Activated CD4-positive, alpha-beta T cell treated with anti-CD3 and anti-CD28 coated beads, Interleukin-2, amount 50 U/mL, for 48 hours (primary cell): ENCODE measurements at regions not wholly inside any gene's neighbourhood (a gene's known extent, or its start where the extent isn't known, plus 50 kb on each side); places are given as distances from the start of the nearest gene placed in this dataset.

Source experiments
- DNase-seq, 2 experiments: peaks; one replicate each; pipeline ENCODE4 v3.0.0-alpha.2; 2020

DNA sequence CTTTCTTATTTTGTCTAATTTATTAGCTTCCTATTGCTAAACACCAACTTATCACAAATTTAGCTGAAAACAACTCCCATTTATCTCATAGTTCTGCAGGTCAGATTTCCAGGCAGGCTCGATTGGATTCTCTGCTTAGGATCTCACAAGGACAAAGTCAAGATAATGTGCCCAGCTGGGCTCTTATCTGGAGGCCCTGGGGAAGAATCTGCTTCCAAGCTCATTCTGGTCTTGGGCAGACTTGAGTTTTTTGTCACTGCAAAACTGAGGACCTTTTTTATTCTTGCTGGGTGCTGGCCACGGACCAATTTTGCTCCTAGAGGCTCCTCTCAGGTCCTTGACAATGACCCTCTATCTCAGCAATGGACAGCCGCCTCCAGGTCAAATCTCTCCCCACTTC is 215.5 kb downstream of the TRIB2 start:
- no peak for DNase-seq

DNA sequence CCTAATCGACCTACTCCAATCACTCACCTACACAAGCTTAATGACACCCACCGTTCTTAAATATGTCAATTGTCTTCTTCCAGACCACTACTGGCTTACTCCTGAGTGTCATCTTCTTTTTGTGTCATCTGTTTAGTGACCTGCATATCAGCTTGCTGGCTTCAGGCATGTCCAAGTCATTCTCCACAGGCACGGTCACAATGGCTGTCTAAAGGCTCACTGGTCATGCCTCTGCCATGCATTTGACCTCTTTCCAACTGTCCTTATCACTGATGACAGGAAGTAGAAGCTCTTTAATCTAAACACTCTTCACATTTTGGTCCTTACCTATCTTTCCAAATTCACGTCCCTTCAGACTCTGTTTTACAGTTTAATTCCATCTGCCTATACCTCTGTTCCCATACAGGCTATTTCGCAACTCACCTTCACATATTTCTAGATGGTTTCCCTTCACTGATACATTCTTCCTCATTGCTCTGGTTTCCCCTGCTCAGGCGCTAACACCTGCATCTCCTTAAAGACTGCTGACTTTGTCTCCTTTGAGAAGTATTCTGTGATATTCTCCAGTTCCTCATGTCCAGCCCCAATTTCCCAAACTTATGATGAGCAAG is 217.5 kb downstream of the TRIB2 start:
- no peak for DNase-seq

DNA sequence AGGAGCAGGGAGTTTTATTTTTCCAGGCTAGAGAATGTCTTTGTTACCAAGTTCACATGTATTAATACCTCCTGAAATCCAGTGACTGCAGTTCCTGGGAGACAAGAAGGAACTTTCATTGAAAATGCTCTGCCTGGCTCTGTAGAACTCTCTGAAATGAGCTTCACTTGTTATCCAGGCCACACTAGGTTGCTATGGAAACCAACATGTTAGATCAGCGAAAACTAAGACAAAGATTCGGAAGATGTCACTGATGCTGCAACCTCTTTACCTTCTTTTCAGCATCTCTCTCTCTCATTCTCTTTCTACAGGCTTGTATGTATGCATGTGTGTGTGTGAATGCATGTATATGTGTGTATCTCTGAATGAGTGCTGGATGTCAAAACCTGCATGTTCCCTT is 218.5 kb downstream of the TRIB2 start:
- no peak for DNase-seq

DNA sequence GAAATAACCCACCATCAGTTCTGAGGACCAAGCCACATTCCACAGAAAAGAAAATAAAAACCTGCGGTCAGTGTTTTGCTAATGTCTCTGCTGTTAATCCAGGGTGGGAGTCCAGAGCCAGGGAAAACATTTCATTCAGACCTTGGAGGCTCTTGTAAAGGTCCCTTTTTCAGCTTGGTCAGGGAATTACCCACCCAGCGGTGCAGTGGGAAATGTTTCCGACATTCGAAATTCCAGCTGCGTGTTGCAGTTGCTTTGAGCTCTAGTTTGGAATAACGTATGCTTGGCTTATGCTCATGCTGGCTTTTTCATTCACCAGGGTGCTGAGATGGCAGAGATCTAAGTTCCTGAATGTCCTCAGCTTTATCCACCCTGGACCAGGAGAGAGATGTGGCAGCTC is 219.1 kb downstream of the TRIB2 start:
- DNase-seq = no peak

DNA sequence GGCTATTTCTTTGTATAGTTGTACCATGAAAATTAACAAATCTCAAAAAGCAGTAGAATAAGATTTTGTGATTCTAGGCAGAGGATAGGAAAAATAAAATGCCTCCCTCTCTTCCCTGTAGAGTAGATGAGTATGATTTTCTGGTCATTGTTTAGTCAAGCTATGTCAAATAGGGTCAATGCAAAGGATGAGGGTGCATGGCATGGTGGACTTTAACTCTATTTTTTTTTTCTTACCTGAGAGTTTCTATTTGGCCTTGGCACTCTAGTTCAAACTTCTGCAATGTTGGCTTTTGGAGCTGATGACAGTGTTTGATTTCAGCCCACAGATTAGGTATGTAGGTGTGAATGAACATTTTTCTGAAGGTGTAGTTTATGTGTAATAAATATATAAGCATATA is 224.5 kb downstream of the TRIB2 start:
- no peak for DNase-seq

DNA sequence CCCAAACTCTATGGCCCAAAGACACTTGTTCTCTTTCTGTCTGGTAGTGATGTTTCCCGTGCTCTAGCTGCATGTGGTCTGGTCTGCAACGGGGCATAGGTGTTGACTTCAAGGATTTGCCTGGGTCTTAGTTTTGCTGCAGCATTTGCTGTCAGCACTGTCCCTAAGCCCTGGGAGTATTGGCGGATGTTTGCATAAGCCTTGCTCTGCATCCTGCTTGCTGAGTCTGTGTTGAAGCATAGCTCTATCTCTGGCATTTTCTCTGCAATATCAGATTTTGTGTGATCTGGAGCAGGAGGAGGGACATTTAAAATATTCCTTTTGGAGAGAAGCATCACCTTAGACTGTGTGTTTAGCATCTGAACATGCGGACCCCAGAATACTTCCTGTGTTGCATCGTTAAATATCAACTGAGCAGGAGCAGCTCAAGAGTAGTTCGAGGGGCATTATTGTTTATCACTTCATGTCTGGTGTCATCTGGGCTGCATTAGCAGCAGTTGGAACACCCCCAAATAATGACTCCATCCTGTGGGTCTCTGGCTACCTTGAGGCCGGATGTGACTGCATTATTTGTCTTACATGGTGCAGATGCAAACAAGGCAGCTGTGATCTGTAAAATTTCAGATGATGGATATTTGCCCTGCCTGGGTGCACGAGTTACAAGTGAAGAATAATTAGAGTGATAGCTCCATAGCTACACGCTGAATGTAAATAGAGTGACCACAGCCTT is 231.7 kb downstream of the TRIB2 start:
- DNase-seq = no peak

DNA sequence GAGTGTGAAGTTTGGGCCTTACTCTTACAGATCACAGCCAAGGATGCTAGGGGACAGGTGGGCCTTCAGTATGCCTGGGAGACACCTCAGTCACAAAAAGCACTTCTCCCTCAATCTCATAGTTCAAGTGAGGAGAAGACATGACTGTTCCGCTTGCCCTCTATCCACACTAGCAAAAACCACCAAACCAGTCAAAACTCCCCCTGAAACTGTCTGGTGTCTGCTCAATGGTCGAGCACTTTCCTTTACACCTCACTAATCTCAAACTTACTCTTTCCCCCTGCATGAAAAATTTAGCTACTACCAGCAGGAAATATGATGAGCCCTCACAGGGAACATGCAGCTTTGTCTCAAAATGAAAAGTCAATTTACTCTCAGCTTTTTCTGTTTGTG is 232.2 kb downstream of the TRIB2 start:
- peak; percentile 5 to 30 for DNase-seq

DNA sequence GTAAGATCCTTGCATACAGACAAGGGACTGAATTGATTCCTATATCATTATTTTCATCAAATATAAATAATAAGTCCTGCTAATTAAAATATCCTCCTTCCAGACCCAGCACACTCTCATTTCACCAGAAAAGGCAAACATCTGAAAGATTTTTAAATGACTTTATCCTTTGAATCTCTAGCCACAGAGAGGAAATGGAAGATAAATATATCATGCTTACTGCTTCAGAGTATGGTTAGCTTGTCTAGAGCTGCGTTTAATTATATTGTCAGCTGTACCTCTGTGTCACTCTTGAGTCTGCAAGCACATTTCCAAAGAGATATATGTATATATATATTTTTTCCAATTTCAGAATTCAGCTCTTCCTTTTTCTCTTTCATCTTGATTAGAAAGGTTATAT is 232.7 kb downstream of the TRIB2 start:
- no peak for DNase-seq

DNA sequence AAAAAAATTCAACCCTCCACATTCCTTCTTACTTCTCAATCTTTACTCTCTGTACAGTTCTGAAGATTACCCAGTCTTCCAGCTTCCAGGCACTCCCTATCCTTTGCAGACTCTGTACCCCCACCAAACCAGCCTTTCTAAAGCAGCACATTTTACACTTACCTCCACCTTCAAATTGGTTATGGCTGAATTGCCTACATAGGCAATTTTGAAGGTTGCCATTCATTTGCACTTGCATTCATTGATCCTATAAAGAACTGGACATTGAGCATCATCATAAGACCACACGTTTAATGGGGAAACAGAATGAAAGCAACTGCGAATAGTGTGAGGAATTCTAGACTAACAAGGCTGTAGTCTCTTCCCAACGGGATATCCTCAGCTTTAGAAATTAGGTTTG is 233.4 kb downstream of the TRIB2 start:
- no peak for DNase-seq

DNA sequence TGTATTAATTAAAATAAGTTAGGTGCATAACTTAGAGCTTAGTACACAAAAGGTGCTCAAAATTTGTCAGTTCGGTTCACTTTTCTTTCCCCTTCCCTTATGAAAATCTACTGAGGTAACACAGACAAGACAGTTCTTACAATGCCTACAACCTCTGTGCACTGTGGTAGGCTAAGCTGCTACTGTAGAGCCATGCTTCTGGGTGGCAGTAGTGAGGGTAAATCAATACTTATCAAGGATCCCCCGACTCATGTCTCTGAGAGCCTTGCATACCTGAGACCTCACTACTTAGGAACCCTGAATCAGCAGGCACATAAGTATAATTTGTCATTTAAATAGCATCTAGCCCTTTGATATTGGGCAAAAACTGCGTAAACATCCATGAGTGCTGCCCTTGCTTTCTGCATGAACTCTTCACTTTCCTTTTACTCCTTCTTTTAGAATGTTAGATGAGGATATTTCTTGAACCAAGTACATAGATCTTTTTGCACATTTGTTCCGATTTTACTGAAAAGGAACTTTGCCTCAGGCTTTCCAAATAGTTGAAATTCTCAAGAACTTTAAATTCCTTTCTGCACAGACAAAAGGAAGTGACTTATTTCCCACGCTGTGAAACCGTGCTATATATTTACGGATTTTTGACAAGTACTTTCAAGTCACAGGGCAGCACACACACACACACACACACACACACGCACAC is 234.4 kb downstream of the TRIB2 start:
- DNase-seq = no peak

DNA sequence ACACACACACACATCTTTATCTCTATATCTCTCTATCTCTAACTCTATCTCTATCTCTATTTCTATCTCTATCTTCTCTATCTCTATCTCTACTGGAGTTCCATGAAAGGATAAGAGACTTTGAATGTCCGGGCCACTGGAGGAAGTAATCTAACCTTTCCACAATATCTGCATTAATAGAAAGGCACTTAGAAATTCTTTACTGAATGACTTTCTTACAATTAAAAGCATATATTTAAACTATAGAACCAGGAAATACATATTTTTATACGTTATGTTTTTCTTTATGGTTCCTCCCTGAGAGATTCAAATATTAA is 234.9 kb downstream of the TRIB2 start:
- no peak for DNase-seq

DNA sequence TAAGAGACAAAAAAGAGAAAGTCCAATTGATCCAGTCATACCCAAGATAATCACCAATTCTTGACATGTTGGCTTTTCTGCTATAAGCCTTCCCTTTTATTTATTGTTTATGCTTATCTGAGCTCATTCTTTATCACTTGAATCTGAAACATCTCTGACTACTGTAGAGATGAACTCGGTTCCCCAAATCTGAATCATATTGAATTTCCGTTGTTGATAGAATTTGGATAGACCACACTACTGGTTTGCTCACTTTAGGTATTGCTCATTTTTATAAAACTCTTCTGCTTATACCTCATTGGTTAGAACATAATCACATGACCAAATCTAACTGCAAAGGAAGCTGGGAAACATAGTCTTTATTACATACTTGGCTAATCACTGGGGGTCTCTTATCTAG is 236.9 kb downstream of the TRIB2 start:
- no peak for DNase-seq

DNA sequence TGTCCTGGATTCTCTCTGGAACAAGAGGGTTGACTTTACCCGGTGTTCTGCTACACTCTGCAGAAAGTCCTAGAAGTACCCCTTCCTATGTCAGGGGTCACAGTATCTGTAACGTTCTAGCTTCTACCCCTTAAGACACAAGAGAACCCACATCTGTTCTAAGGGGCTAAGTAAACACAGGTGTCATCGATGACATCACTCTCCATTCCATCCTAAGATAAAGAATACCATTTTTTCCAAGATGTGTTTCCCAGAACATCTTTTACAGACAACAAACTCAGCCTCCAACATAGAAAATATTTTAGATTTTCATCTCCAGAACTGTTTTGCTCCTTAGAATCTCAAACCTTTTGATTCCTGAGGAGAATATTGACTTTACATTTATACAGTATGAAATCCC is 239.1 kb downstream of the TRIB2 start:
- DNase-seq = no peak

DNA sequence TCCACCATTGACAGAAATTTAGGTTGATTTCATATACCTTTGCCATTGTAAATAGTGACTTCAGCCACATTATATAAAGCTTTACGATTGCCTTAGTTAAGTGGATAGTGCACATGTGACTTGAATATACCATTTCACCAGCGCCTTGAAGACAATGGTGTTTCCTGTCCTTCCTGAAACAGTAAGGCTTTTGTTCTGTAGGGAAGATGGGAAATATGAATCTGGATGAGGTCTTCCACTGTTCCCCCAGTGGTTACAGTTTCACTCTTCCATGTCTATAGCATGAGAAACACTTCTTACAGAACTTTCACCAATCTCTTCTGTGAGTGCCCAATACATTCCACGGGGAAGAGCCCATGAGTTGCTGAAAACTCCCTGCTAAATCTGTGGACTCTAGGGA is 240.5 kb downstream of the TRIB2 start:
- DNase-seq = no peak

DNA sequence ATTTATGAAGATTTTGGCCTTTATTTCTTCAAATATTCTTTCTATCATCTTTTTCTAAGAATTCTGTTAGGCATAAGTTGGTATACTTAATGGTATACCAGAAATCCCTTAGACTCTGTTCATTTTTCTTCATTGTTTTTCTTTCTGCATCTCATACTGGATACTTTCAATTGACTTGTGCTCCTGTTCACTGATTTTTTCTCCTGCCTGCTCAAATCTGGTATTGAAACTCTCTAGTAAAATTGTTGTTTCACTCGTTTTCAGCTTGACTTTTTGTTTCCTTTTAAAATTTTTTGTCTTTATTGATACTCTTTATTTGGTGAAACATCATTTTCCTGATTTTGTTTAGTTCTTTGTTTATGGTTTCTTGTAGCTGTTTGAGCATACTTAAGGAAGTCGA is 243.2 kb downstream of the TRIB2 start:
- no peak for DNase-seq

DNA sequence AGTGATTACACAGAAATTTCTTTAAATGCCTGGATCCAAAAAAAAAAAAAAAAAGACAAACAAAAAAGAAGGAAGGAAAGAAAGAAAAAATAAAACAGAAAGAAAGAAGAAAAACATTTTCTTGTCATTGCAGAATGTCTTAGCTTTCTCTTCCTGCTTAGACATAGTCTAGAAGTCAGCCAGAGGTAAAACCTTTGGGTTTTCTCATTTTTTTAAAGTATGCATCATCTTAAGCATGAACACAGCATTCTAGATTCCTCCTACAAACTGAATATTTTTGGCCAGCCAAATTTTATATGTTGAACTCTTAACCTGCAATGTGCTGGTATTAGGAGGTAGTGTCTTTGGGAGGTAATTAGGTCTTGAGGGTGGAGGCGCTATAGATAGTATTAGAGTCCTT is 243.9 kb downstream of the TRIB2 start:
- DNase-seq = no peak

DNA sequence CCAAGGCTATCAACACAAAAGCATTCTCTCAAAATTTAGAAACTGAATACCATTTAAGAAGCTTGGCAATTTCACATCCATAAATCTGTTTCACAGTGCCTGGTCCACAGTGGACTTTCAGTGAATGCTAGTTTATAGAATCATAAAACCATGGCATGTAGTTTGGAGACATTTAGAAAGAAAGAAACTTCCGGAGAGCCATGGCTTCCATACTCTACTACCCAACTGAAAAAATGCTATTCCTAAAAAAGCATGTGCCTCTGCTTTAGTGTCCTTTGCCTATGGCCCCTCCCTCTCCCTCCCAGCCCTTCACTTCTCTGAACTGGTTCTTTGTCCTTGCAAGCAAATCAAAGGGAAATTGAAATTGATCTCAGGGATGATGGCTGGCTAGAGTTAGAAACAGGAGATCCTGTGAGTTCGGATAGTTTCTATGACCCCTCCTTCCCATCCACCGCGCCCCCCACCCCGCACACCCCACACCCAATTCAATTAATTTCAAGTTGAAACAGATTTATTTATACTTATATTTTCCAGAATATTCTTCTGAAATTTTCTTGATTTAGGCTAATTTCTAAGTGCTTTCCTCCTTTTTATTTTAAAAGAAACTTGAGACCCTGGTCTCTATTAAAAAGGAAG is 248.3 kb downstream of the TRIB2 start:
- no peak for DNase-seq

DNA sequence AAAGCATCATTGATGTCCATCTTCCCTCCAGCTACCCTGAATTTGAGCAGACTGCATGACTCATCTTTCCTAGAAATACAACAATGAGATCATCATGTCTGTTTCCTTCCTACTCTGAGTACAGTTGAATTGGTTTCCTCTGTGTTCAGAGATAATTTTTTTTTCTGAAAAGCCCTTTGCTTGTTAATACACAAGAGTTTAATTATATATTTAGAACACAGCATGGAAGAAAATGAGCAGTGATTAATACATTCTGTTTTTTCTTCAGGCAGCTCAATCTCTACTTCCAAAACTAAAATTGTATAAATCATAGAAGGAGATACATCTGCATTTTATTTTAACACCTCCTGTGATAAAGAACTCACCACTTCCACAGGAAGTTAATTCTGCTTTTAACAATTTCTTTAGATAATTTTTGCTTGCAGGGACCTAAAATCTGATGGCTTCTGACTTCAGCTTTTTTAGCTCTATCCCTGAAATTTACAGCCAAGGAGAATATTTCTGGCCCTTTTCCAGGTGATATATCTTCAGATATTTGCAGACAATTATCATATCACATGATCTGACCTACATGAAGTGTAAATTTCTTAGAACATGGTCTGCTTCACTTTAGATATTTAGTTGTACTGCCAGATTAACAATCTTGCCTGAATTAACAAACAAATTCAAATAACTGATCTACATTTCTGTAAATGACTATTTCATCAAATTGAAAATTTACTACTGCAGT is 249.0 kb downstream of the TRIB2 start:
- DNase-seq = no peak

DNA sequence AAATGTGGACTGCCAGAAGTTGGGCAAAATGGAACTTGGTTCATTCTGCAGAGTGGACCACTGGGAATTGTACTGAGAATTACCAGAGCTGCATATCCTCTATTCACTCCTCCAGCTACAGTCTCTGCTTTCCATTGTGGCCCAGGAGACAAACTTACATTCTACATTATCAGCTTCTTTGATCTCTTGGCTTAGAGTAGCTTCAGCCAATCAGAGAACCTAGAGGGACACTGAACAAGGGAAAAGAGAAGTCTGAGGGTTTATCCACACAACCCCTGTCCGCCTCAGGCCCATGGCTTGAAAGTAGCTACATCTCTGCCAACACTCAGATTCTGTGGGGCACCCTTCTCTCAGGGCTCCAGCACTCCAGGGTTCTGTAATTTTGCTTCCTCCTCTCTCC is 251.1 kb downstream of the TRIB2 start:
- no peak for DNase-seq

DNA sequence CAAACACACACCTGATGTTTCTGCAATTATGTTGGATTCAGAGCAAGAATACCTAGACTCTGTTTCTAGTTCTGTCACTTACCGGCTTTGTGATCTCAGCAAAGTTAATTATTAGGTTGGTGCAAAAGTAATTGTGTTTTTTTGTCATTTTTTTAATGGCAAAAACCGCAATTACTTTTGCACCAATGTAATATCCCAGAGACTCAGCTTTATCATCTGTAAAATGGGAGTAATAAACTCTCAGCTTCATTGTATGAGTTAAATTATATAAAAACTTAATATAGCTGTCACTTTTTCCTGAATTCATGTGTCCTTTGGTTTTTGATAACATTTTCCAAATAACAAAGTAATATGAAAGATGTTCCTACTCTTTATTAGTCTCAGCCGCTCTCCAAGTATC is 251.7 kb downstream of the TRIB2 start:
- DNase-seq = no peak

DNA sequence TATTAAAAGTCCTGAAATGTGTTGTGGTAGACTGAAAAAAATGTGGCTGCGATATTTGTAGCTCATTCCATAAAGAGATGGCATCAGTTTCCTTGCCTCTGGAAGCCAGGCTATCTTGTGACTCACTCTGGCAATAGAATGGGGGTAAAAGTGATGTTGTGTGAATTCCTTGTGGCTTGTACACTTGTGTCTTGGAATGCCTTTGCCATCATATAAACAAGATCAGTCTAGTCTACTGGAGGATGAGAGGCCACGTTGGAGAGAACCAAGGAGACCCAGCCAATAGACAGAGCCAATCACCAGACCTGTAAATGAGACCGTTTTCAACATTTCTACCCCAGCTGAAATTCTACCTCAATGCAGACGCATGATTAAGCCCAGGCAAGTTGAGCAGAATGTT is 254.1 kb downstream of the TRIB2 start:
- no peak for DNase-seq

DNA sequence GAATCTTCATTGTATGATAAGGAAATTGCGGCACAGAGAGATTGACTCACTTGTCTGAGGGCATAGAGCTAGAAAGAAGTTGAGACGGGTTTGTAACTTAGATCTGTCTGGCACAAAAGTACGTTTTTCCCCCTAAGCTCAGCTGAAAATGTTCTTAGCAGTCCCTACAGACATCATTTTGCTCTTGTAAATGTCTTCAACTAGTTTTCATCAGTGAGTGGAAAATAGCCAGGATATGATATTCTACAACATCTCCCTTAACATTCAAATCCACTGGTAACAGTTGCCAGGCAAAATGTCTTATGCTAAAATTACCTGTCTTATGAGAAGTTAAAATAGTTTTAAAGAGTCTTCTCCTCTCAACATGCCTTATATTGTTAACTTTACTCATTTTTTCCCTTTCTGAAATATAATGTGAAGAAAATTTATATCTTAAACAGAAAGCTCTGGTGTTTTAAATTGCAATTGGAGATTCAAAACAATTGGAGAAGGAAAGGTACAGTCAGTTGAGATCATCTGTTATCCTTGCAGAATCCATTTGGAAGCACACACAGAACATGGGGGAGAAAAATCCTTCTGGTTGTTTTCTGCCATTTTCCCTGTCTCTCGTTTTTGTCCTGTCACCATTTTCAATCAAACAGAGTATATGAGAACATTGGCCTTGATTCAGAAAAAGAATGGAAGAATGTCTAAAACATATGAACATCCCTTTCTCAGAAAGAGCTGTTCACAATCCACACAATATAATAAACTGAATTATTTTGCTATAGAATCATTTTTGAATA is 255.0 kb downstream of the TRIB2 start:
- DNase-seq = no peak
